ENCODE measurements at regions not wholly inside any gene's neighbourhood (a gene's known extent, or its start where the extent isn't known, plus 50 kb on each side); places are given as distances from the start of the nearest gene placed in this dataset.

DNA sequence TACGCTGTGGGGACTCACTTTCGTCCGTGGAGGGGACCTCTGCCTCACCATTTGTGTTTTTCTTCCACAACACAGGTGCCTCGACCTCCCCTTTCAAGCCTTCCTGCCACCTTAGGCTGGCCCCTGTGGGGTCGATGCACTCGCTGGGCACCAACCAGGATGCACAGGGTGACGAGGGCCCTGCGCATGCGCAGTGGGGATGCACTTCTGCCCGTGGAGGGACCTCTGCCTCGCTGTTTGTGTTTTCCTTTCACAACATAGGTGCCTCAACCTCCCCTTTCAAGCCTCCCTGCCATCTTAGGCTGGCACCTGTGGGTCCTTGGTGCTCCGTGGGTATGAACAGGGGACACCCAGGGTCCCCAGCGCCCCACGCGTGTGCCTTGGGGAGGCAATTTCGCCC lies 356.8 kb downstream of the ALG10 start:
- no peak for FAIRE-seq
- Histone ChIP-seq H3K4me3 (replicated peaks in 1 of 3; ENCODE audit: insufficient read depth in 1 of 3, low read depth in 1 of 3, low read length in 3 of 3) (no peak overlapping the region), H3K4me1 (ENCODE audit: control insufficient read depth, extremely low read depth, insufficient read depth, low read length) (no peaks in the 10 kb centered on the region), H3K79me2 (ENCODE audit: control insufficient read depth, insufficient read depth, low read length) (no peaks in the 10 kb centered on the region), H3K9ac (replicated peaks; ENCODE audit: extremely low read depth, insufficient read depth, low read length) (no peak overlapping the region), H3K9me1 (replicated peaks; ENCODE audit: control insufficient read depth, extremely low read depth, insufficient read depth, low read length) (no peaks in the 10 kb centered on the region), H3K36me3 (ENCODE audit: control insufficient read depth in 2 of 2, extremely low read depth in 1 of 2, insufficient read depth in 2 of 2, low read length in 2 of 2) (no peaks in the 10 kb centered on the region), H4K20me1 (replicated peaks; ENCODE audit: control insufficient read depth, extremely low read depth, insufficient read depth, low read length) (no peaks in the 10 kb centered on the region), H3K27me3 (ENCODE audit: control insufficient read depth in 2 of 2, insufficient read depth in 2 of 2, low read length in 2 of 2) (no peaks in the 10 kb centered on the region), H2AFZ (ENCODE audit: low read depth, low read length) (no peak overlapping the region), H3K4me2 (ENCODE audit: insufficient read depth, low read length) (no peak overlapping the region), H3K9me3 (replicated peaks; ENCODE audit: control insufficient read depth, insufficient read depth, low read length) (peaks cover 1% of the 10 kb centered on the region), H3K27ac (ENCODE audit: insufficient read depth, low read depth, low read length) (no peak overlapping the region)
- intact Hi-C loops (cut with micrococcal nuclease) (no loop called here), dilution Hi-C loops (cut with MboI; ENCODE audit: extremely low pct_ligation_motif_present, low sequenced_read_pairs) (no loop called here)
- TF ChIP-seq JUN (IDR thresholded peaks at IDR 0.05; ENCODE audit: borderline replicate concordance, insufficient read depth, insufficient read length, low read depth) (no peak), FOS (IDR thresholded peaks at IDR 0.05; ENCODE audit: borderline replicate concordance, insufficient read depth, low read length) (no peak), EZH2 (IDR thresholded peaks at IDR 0.05; ENCODE audit: borderline replicate concordance, low read depth, low read length, severe bottlenecking) (no peak), POLR2AphosphoS5 (IDR thresholded peaks at IDR 0.05; ENCODE audit: insufficient read depth, low read depth, low read length) (no peak), MYC (IDR thresholded peaks at IDR 0.05; ENCODE audit: low read depth, low read length) (no peak), GATA2 (IDR thresholded peaks at IDR 0.05; ENCODE audit: insufficient read depth, insufficient read length, low read depth, low read length) (no peak), POLR2A (IDR thresholded peaks at IDR 0.05; ENCODE audit: low read depth, low read length) (no peak)
- TF ChIP-seq, protein P1, sequence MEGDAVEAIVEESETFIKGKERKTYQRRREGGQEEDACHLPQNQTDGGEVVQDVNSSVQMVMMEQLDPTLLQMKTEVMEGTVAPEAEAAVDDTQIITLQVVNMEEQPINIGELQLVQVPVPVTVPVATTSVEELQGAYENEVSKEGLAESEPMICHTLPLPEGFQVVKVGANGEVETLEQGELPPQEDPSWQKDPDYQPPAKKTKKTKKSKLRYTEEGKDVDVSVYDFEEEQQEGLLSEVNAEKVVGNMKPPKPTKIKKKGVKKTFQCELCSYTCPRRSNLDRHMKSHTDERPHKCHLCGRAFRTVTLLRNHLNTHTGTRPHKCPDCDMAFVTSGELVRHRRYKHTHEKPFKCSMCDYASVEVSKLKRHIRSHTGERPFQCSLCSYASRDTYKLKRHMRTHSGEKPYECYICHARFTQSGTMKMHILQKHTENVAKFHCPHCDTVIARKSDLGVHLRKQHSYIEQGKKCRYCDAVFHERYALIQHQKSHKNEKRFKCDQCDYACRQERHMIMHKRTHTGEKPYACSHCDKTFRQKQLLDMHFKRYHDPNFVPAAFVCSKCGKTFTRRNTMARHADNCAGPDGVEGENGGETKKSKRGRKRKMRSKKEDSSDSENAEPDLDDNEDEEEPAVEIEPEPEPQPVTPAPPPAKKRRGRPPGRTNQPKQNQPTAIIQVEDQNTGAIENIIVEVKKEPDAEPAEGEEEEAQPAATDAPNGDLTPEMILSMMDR (IDR thresholded peaks at IDR 0.05; ENCODE audit: extremely low read depth in 1 of 2, insufficient read depth in 1 of 2, low read depth in 1 of 2, low read length in 2 of 2): no peak
- TF ChIP-seq, protein P2, sequence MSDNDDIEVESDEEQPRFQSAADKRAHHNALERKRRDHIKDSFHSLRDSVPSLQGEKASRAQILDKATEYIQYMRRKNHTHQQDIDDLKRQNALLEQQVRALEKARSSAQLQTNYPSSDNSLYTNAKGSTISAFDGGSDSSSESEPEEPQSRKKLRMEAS (IDR thresholded peaks at IDR 0.05; ENCODE audit: insufficient read depth, insufficient read length): no peak
- DNase-seq (ENCODE audit: low read depth, low spot score): no peak
- ChIA-PET POLR2A (no interaction called here), CTCF (no interaction called here)
- no TSS peak for BruUV-seq (replicated peaks)
